ENCODE measurements at regions not wholly inside any gene's neighbourhood (a gene's known extent, or its start where the extent isn't known, plus 50 kb on each side); places are given as distances from the start of the nearest gene placed in this dataset.

DNA sequence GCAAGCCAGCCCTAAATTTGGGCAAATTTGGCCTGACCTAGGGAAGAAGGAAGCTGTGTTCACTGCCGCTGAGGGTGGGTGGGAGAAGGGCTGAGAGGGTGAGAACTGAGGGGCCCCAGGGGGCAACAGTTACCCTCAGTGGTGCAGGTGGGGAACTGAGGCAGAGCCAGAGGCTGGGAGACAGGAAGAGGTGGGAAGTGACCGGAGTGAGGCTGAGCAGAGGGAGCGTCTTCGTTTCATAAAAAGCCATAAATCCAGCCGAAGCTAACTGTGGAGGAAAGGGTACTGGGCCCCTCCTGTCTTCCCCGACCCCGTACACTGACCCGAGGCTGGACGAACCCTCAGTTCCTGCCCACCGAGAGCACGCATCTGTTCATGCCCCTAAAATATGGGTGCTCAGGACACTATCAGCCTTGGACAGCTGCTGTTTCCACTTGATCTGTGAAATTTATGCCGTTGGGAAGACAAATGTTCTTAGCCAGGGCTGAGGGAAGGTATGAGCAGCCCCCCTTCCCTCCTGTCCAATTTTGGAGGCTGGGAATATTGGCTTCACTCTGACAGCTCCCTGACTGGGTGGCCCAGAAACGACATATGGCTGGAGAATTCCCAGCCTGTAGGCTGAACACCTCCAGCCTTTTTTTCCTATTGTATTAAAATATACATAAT lies 116.5 kb downstream of the KIF26A start:
- no peak overlapping the region for H3K27ac Mint-ChIP-seq (ENCODE audit: low read depth)
- H3K36me3 Mint-ChIP-seq (ENCODE audit: insufficient read depth) = no peaks in the 10 kb centered on the region
- H3K4me1 Mint-ChIP-seq = no peaks in the 10 kb centered on the region
- H3K27me3 Mint-ChIP-seq = peaks cover 40% of the 10 kb centered on the region
- no peaks in the 10 kb centered on the region for H3K9me3 Mint-ChIP-seq
- no peak overlapping the region for H3K4me3 Mint-ChIP-seq
- DNase-seq (ENCODE audit: low spot score in 2 of 2) = no peak
- no peak for ATAC-seq (replicated peaks; ENCODE audit: extremely low read depth, poor library complexity, severe bottlenecking)

DNA sequence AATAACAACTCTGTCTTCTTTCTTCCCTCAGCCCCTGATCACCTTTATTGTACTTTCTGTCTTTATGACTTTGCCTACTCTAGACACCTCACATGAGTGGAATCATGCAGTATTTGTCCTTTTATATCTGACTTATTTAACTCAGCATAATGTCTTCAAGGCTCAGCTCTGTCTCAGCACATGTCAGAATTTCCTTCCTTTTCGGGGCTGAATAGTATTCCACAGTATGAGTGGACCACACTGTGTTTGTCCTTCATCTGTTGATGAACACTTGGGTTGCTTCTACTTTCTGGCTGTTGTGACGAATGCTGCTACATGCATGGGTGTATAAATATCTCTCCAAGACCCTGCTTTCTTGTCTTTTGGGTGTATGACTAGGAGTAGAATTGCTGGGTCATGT lies 117.6 kb downstream of the KIF26A start:
- Mint-ChIP-seq H3K27ac (ENCODE audit: low read depth) (no peak overlapping the region), H3K27me3 (peaks cover 51% of the 10 kb centered on the region), H3K9me3 (no peaks in the 10 kb centered on the region), H3K36me3 (ENCODE audit: insufficient read depth) (no peaks in the 10 kb centered on the region), H3K4me1 (no peaks in the 10 kb centered on the region), H3K4me3 (no peak overlapping the region)
- DNase-seq (ENCODE audit: low spot score in 2 of 2) (no peak), ATAC-seq (replicated peaks; ENCODE audit: extremely low read depth, poor library complexity, severe bottlenecking) (no peak)

DNA sequence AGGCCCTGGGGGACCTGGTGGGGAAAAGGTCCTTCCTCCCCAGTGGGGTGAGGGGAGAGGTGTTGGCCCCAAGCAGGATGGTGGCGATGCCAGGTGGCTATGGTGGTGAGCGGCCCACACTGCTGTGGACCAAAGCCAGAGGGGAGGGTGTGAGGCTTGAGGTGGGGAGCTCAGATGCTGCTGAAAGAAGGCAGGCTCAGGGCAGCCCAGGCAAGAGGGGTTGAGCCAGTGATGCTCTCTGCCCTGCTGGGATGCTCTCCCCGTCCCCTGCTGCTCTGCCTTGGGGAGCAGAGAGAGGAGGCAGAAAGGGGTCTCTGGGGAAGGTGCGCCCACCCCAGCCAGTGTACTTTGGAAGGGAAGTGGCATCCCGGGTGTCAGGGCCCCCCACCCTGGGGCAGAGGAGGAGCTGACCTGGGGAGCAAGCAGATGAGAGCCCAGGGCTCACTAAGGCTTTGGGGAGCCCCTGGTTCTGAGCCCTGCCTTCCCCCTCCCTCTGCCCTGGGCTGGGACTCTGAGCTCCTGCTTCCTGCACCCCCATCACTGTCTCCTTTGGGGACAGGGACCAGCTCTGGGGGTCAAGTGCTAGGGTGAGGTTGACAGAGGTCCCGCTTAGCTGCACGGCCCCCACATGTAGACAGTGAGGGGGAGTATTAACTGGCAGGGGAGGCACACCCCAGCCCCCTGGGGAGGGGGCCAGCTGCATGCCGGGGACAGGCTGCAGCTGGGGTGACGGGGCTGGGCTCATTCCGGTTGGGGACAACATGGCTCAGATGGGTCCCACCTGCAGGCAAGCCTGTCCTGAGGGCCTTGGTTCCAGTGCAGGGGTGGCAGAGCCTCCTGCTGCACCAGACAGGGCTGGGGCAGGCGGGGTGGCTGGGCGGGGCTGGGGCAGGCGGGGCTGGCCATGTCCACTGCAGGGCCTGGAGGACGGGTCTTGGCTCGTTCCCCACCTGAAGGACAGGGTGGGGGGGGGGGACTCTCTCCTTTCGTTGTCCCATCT lies 124.4 kb downstream of the KIF26A start:
- Mint-ChIP-seq H3K36me3 (ENCODE audit: insufficient read depth) (no peaks in the 10 kb centered on the region), H3K4me1 (no peaks in the 10 kb centered on the region), H3K27ac (ENCODE audit: low read depth) (no peak overlapping the region), H3K4me3 (no peak overlapping the region), H3K27me3 (peaks cover 43% of the 10 kb centered on the region), H3K9me3 (no peaks in the 10 kb centered on the region)
- ATAC-seq (replicated peaks; ENCODE audit: extremely low read depth, poor library complexity, severe bottlenecking) (no peak), DNase-seq (ENCODE audit: low spot score in 2 of 2) (peak; percentile 3 to 6)

DNA sequence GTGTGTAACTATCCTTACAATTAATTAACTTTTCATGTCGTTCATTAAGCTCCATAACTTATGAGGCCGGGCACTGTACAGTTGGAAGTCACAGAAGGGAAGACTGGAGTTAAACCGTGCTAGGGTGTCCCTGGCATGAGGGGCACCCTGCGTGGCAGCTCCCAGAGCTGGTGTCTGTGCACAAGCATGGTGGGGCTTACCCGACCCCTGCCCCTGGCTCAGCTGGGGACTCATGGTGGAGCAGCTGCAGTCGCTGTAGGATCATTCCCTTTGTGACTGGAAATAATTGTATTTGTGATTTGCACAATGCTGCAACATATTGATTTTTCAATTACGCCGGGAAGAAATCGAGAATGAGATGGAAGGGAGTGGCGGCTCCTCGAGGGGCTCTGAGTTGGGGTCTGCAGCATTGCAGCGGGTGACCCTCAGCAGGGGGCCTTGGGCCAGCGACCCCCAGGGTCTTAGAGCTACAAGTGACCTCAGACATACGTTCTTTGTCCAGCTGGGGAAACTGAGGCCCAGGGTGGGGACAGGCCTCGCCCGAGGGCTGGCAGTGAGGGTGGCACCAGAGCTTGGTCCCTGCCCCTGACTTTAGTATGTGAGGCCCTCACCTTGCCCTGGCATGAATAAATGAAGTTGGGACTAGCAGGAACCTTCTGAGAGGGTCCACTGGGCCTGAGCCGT lies 125.4 kb downstream of the KIF26A start:
- no peaks in the 10 kb centered on the region for H3K36me3 Mint-ChIP-seq (ENCODE audit: insufficient read depth)

DNA sequence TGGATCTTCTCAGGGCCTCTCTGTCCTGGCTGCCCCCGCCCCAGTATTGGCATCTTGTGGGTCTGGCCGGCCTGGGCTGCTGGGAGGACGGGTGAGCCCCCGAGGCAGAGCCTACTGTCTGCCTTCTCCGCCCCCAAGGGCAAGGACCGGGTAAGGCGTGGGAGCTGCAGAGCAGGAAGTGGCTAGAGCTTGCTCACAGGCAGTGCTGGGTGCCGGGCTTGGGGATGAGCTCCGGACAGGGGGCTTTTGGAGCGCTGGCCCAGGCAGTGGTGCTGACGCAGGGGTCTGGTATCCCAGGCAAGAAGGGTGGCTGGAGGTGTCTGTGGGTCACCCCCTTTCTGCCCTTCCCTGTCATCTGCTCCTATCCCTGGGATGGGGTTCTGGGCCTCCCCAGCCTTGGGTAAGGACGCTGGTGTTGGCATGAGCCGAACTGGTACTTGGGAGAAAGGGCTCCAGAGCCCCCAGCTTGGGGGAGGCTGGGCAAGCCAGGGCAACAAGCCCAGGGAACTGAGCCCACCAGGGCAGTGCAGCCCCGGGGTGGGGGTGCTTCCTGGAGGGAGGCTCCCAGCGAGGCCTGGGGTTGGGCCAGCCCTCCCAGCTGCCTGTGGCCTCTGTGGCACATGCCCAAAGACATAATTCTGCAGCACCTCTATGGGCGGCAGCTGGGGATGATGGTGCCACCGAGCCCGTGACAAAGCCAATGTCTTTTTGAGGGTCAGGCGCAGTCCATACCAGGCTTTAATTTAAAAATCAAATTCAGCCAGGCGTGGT lies 126.3 kb downstream of the KIF26A start:
- DNase-seq (ENCODE audit: low spot score in 2 of 2) (peak in 1 of 2 donors; percentile 12), ATAC-seq (replicated peaks; ENCODE audit: extremely low read depth, poor library complexity, severe bottlenecking) (no peak)
- no peaks in the 10 kb centered on the region for H3K4me1 Mint-ChIP-seq
- no peak overlapping the region for H3K4me3 Mint-ChIP-seq
- no peaks in the 10 kb centered on the region for H3K36me3 Mint-ChIP-seq (ENCODE audit: insufficient read depth)
- H3K9me3 Mint-ChIP-seq = no peaks in the 10 kb centered on the region
- H3K27ac Mint-ChIP-seq (ENCODE audit: low read depth) = no peak overlapping the region
- peaks cover 28% of the 10 kb centered on the region for H3K27me3 Mint-ChIP-seq

More for the DNA sequence above, 125.4 kb downstream of the KIF26A start:
- Mint-ChIP-seq H3K4me1 (no peaks in the 10 kb centered on the region), H3K27ac (ENCODE audit: low read depth) (no peak overlapping the region), H3K27me3 (peaks cover 36% of the 10 kb centered on the region), H3K4me3 (no peak overlapping the region), H3K9me3 (no peaks in the 10 kb centered on the region)
- DNase-seq (ENCODE audit: low spot score in 2 of 2) = peak in 1 of 2 donors; percentile 2
- no peak for ATAC-seq (replicated peaks; ENCODE audit: extremely low read depth, poor library complexity, severe bottlenecking)

DNA sequence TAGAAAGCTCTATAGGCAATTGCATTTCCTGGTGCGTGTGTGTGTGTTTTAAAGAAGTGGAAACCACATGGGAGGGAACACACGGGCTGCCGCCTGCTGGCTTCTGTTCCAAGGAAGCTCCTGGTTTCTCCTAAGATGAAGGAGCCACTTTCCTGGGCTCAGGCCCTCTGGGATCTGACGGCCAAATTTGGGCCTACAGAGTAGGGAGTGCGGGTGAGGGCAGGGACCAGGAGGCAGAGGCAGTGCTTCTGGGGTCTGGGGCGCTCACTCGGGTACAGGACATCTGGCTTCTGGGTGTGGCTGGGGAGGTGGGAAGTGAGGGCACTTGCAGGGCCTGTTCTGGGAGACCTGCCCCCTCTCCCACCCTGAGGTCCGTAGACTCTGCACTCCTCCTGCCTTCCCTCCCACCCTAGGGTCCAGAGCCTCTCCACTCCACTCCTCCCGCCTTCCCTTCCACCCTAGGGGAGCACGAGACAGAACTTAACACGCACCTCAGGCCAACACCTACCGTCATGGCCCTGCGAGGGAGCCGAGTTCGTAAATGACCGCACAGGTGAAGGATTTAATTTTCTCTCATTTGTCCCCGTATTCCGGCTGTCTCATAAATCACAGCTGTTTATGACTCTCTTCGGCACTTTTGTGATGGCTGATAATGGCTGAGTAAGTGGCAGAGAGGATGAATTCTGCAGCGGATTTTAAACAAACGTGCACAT lies 127.7 kb downstream of the KIF26A start:
- no peak overlapping the region for H3K27ac Mint-ChIP-seq (ENCODE audit: low read depth)
- no peaks in the 10 kb centered on the region for H3K4me1 Mint-ChIP-seq

DNA sequence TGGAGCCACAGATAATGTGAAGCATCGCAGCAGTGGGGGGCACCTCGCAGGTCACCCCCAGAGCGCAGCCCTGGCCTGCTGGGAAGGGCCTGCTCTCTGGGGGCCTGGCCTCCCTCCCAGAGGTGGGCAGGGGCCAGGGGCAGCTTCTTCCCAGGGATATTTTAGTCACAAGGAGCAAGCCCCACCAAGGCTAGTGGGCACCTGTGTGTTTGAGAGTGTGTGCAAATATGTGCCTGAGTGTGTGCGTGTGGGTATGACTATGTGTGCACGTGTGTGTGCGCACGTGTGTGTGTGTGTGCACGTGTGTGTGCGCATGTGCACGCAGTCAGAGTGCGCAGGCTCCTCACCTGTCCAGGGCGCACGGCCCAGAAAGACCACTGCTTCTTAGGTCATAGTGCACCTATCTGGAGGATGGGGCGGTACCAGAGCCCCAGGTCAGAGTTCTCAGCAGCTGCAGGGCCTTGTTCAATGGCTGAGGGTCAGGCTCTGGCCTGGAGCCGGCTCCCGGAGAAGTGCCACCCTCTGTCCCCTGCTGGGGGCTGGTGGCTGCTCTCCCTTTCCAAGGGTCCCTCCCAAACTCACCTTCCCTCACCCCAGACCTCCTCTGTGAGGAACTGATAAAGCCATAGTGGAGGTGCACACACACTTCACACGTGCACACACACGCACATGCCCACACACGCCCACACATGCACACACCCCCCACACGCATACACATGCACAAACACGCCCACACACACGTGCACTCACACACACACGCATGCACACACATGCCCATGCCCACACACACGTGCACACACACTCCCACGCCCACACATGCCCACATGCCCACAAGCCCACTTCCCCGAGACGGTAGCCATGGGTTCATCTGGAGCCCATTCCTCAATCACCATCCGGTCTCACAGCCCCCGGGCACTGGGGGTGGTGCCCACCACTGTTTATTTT lies 128.5 kb downstream of the KIF26A start:
- H3K9me3 Mint-ChIP-seq = no peaks in the 10 kb centered on the region
- H3K4me3 Mint-ChIP-seq = no peak overlapping the region
- ATAC-seq (replicated peaks; ENCODE audit: extremely low read depth, poor library complexity, severe bottlenecking) = no peak
- DNase-seq (ENCODE audit: low spot score in 2 of 2) = peak in 1 of 2 donors; percentile 8
- H3K4me1 Mint-ChIP-seq = no peaks in the 10 kb centered on the region
- H3K27me3 Mint-ChIP-seq = peaks cover 8% of the 10 kb centered on the region
- no peak overlapping the region for H3K27ac Mint-ChIP-seq (ENCODE audit: low read depth)
- H3K36me3 Mint-ChIP-seq (ENCODE audit: insufficient read depth) = no peaks in the 10 kb centered on the region

More for the DNA sequence above, 127.7 kb downstream of the KIF26A start:
- Mint-ChIP-seq H3K27me3 (peaks cover 14% of the 10 kb centered on the region), H3K36me3 (ENCODE audit: insufficient read depth) (no peaks in the 10 kb centered on the region), H3K4me3 (no peak overlapping the region), H3K9me3 (no peaks in the 10 kb centered on the region)
- DNase-seq (ENCODE audit: low spot score in 2 of 2) = peak; percentile 5
- ATAC-seq (replicated peaks; ENCODE audit: extremely low read depth, poor library complexity, severe bottlenecking) = no peak

DNA sequence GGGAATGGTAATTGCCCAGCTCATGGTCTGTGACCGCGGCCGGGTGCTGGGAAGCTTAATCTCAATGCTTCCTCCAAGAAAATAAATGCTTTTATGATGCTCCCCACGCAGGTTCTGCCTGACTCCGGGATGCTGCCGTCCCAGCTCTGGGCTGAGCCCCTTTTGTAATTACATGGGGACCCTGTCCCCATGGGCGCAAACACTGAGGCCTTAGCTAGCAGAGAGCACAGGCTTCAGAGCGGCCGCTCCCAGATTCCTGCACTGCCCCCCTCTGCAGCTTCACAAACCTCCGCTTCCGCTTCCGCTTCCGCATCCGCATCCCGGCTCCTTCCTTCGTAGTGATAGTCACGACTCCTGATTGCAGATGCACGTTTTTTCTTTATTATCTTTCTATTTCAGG lies 129.5 kb downstream of the KIF26A start:
- no peaks in the 10 kb centered on the region for H3K9me3 Mint-ChIP-seq
- H3K4me1 Mint-ChIP-seq = no peaks in the 10 kb centered on the region
- ATAC-seq (replicated peaks; ENCODE audit: extremely low read depth, poor library complexity, severe bottlenecking) = no peak
- no peak overlapping the region for H3K27ac Mint-ChIP-seq (ENCODE audit: low read depth)
- no peak for DNase-seq (ENCODE audit: low spot score in 2 of 2)
- no peaks in the 10 kb centered on the region for H3K36me3 Mint-ChIP-seq (ENCODE audit: insufficient read depth)
- no peaks in the 10 kb centered on the region for H3K27me3 Mint-ChIP-seq
- no peak overlapping the region for H3K4me3 Mint-ChIP-seq

DNA sequence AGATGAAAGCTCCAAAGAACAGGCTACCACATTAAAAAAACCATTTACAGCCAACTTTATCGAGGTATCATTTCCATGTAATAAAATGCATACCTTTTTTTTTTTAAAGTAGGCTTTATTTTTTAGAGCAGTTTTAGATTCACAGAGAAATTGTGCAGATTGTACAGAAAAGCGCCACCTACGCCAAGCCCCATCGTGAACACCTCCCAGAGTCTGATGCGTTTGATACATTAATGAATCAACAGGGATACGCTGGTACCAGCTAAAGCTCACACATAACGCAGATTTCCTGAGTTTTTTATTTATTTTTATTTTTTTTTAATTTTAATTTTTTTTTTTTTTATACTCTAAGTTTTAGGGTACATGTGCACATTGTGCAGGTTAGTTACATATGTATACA lies 129.9 kb downstream of the KIF26A start:
- no peaks in the 10 kb centered on the region for H3K36me3 Mint-ChIP-seq (ENCODE audit: insufficient read depth)
- ATAC-seq (replicated peaks; ENCODE audit: extremely low read depth, poor library complexity, severe bottlenecking) = no peak
- no peak overlapping the region for H3K4me3 Mint-ChIP-seq
- no peak for DNase-seq (ENCODE audit: low spot score in 2 of 2)
- H3K27ac Mint-ChIP-seq (ENCODE audit: low read depth) = no peak overlapping the region
- no peaks in the 10 kb centered on the region for H3K27me3 Mint-ChIP-seq
- H3K4me1 Mint-ChIP-seq = no peaks in the 10 kb centered on the region
- H3K9me3 Mint-ChIP-seq = no peaks in the 10 kb centered on the region

DNA sequence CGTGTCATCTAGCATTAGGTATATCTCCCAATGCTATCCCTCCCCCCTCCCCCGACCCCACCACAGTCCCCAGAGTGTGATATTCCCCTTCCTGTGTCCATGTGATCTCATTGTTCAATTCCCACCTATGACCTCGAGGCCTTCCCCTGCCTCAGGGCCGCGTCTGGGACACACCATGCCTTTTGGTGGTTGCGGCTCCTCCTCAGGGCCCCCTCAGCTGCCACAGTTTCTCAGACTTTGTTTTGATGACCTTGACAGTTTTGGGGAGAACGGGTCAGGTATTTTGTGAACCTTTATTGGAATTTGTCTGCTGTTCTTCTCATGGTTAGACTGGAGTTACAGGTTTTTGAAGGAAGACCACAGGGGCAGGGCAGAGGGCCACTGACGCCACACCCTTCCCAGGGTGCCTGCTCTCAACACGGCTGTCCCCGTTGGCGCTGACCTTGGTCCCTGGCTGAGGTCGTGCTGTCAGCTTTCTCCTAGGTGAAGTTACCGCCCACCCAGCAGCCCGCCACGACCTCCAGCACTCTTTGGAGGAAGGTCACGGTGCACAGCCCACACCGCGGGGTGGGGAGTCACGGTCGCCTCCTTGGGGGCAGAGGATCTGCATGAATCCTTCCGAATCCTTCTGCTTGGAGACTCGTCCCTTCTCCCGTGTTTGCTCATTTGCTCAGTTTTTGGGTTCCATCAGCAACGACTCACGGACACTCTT lies 130.5 kb downstream of the KIF26A start:
- Mint-ChIP-seq H3K27ac (ENCODE audit: low read depth) (no peak overlapping the region), H3K36me3 (ENCODE audit: insufficient read depth) (no peaks in the 10 kb centered on the region), H3K4me1 (no peaks in the 10 kb centered on the region), H3K4me3 (no peak overlapping the region), H3K9me3 (no peaks in the 10 kb centered on the region), H3K27me3 (no peaks in the 10 kb centered on the region)
- DNase-seq (ENCODE audit: low spot score in 2 of 2) (no peak), ATAC-seq (replicated peaks; ENCODE audit: extremely low read depth, poor library complexity, severe bottlenecking) (no peak)

Measured in central memory CD8-positive, alpha-beta T cell (primary cell).